IgD-negative memory B cell (primary cell): ENCODE measurements at regions not wholly inside any gene's neighbourhood (a gene's known extent, or its start where the extent isn't known, plus 50 kb on each side); places are given as distances from the start of the nearest gene placed in this dataset.
A peak's percentile ranks its signal among the peaks of the same experiment; 100 is the strongest.

Experiments used
- H3K27ac Mint-ChIP-seq, 3 donors: one replicate each; pipeline ENCODE4 v1.8.0; 2020 to 2022; ENCODE audit warnings: mild to moderate bottlenecking in 3 of 3, mixed read lengths in 3 of 3, moderate library complexity in 1 of 3
- H3K27me3 Mint-ChIP-seq: one replicate; pipeline ENCODE4 v1.8.0; 2021; ENCODE audit warnings: mixed read lengths
- H3K36me3 Mint-ChIP-seq: one replicate; pipeline ENCODE4 v1.8.0; 2020; ENCODE audit warnings: mild to moderate bottlenecking, mixed read lengths
- H3K4me1 Mint-ChIP-seq, 3 donors: one replicate each; pipeline ENCODE4 v1.8.0; 2020 to 2022; ENCODE audit warnings: mixed read lengths in 3 of 3, mild to moderate bottlenecking in 1 of 3
- H3K4me3 Mint-ChIP-seq, 4 donors: one replicate each; pipeline ENCODE4 v1.8.0; 2020 to 2022; ENCODE audit warnings: mild to moderate bottlenecking in 4 of 4, mixed read lengths in 4 of 4, moderate library complexity in 3 of 4
- H3K9me3 Mint-ChIP-seq, 3 donors: one replicate each; pipeline ENCODE4 v1.8.0; 2020 to 2021; ENCODE audit warnings: mixed read lengths in 3 of 3, mild to moderate bottlenecking in 1 of 3

DNA sequence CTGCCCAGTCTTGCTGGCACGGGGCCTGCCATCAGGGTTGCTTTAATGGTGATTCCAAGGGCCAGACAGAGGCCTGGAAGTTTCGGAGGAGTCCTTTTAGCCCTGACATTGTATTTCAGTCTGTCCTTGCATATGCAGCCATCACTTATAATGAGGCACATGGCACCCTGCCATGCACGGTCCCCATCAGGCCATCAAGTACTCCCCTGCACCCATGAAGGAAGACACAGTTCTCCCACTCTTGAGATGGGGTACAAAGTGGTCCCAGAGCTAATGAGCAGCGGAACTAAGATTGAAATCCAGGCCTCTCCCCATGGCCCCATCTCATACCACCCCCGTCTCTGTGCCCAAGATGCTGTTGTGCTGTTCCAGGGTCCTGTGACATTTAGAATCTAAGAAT is 596.6 kb downstream of the PTPRU start:
- H3K36me3 Mint-ChIP-seq, result no peaks in the 10 kb centered on the region
- H3K4me3 Mint-ChIP-seq, result no peak overlapping the region
- H3K27ac Mint-ChIP-seq, result no peak overlapping the region
- H3K27me3 Mint-ChIP-seq, result peaks cover 2% of the 10 kb centered on the region
- H3K4me1 Mint-ChIP-seq, result no peaks in the 10 kb centered on the region
- H3K9me3 Mint-ChIP-seq, result peaks cover 0 to 2% (median 0%) of the 10 kb centered on the region in 3 donors

DNA sequence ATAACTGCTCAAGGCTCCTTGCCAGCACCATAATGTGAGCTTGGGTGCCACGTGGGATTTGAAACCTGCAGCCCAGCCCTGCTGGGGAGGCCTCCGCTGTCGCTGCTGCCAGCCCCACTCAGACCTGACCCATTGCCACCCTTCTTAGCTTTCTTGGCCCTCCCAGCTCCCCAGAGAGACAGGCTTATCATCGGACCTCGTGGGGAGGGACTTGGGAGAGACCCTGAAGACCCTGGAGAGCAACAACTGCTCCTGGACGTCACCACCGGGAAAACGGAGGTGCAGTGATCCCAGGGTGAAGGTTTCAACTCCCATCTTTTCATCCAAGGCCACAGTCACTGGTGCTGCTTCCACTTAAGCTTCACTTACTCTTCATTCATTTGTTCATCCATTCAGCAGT is 596.1 kb downstream of the PTPRU start:
- peaks cover 5% of the 10 kb centered on the region for H3K27me3 Mint-ChIP-seq

DNA sequence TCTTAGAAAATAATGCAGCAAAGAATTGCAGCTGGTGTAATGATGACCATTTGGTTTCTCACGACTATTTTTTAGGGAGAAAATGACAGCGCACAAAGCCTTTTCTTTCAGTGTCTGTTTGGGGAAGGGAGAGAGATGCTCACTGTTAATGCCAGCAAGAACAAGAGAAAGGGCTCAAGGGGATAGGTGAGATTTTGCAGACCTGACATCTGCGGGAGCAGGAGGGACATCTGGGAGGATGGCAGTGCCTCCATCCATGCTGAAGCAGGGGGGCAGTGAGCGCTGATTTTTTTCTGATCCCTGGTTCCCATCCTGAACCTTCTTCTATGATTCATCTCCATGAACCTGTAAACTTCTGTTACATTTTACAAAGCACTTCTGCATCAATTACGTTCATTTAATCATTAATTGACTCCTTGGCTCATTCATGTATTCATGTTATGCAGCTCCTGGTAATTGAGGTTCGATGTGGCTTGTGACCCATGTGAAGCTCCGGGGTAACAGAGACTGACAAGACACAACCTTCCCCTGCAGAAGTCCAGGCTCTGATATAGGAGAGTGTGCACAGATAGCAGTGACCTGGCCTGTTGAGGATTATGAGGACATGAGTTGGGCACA is 595.3 kb downstream of the PTPRU start:
- no peaks in the 10 kb centered on the region for H3K4me1 Mint-ChIP-seq
- H3K27me3 Mint-ChIP-seq, result peaks cover 3% of the 10 kb centered on the region
- H3K9me3 Mint-ChIP-seq, result peaks cover 0 to 2% (median 0%) of the 10 kb centered on the region in 3 donors
- no peak overlapping the region for H3K4me3 Mint-ChIP-seq
- H3K36me3 Mint-ChIP-seq, result no peaks in the 10 kb centered on the region
- peak overlapping the region in 1 of 3 donors; percentile 4 for H3K27ac Mint-ChIP-seq

More for the DNA sequence above, 596.1 kb downstream of the PTPRU start:
- no peak overlapping the region for H3K27ac Mint-ChIP-seq
- no peak overlapping the region for H3K4me3 Mint-ChIP-seq
- no peaks in the 10 kb centered on the region for H3K36me3 Mint-ChIP-seq
- H3K4me1 Mint-ChIP-seq, result no peaks in the 10 kb centered on the region
- H3K9me3 Mint-ChIP-seq, result peaks cover 0 to 2% (median 0%) of the 10 kb centered on the region in 3 donors

DNA sequence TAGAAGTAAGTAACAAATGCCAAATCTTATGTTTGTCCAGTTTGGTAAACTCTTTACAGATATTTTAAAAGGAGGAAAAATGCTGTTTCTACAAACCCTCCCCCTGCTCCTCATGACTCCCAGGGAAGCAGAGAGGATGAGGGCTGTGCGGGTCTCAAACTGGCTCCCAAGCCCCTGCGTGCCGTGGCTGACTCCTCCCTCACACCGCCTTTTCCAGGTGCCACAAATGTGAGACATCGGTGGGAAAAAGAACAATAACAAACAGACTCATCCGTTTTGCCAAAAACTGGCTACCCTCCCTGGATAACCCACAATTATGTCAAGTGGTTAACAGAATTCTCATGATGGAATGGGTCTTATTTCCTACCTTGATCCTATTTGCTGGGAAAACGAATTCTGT is 594.6 kb downstream of the PTPRU start:
- Mint-ChIP-seq H3K4me1 (no peaks in the 10 kb centered on the region), H3K27ac (no peak overlapping the region), H3K4me3 (no peak overlapping the region), H3K36me3 (no peaks in the 10 kb centered on the region), H3K9me3 (peaks cover 0 to 2% (median 0%) of the 10 kb centered on the region in 3 donors), H3K27me3 (peaks cover 3% of the 10 kb centered on the region)

DNA sequence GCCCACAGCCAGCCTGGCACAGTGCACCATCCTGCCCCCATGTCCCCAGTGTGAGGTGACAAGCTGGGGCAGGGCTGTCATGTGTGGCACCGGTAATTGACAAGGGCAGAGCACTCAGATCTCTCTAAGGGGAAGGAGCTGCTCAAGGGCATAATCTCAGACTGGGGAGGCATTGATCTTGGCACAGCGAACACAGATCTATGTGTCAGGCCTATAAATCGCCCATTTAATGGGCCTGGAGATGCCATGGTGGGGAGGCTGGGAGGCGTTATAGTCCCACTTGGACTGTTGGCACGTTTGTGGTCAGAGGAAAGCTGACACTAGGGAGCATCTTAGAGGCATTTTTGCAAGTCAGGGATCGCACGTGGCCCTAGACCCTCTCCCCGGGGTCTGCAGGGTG is 594.1 kb downstream of the PTPRU start:
- Mint-ChIP-seq H3K27ac (no peak overlapping the region), H3K4me3 (no peak overlapping the region), H3K4me1 (no peaks in the 10 kb centered on the region), H3K36me3 (no peaks in the 10 kb centered on the region), H3K9me3 (peaks cover 0 to 2% (median 0%) of the 10 kb centered on the region in 3 donors), H3K27me3 (peaks cover 3% of the 10 kb centered on the region)

DNA sequence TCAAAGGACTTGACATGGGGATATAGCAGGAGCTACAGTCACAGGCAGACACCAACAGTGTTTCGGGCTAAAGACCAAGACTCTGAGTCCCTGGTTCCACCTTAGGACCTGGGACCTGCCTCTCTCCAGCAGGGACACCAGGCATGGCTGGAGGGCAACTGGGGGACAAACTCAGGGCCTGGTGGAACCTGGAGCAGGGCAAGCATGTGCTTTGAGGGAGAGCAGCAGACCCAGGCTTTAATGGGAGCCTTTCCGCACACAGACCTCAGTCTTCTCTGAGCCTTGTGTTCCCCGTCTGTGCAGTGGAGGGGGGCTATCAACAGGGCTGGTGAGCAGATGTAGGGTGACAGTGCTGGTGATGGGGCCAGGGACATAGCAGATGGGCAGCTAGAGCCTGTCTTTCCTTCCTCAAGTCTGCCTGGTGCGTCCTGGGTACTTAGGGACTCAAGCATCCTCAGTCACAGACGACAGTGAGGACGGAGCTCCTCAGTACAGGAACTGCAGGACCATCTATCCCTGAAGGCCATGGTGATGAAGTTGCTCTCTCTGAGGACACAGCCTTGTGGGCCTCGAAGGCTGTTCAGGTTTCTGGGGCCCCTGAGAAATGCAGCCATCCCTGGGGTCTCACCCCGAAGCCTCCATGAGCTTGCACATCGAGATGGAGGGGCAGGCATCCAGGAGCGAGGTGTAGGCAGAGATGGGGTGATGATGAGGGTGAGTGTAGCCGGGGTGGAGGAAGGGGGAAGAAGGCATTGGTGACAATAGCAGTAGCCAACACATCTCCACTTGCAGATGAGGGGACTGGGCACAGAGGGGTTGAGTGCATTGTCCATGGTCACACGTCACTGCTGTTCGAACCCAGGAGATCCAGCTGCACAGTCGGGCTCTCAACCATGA is 593.4 kb downstream of the PTPRU start:
- peaks cover 3% of the 10 kb centered on the region for H3K27me3 Mint-ChIP-seq
- no peak overlapping the region for H3K4me3 Mint-ChIP-seq
- H3K4me1 Mint-ChIP-seq, result no peaks in the 10 kb centered on the region
- no peaks in the 10 kb centered on the region for H3K36me3 Mint-ChIP-seq
- peak overlapping the region in 1 of 3 donors; percentile 10 for H3K27ac Mint-ChIP-seq
- peaks cover 0 to 2% (median 0%) of the 10 kb centered on the region in 3 donors for H3K9me3 Mint-ChIP-seq

DNA sequence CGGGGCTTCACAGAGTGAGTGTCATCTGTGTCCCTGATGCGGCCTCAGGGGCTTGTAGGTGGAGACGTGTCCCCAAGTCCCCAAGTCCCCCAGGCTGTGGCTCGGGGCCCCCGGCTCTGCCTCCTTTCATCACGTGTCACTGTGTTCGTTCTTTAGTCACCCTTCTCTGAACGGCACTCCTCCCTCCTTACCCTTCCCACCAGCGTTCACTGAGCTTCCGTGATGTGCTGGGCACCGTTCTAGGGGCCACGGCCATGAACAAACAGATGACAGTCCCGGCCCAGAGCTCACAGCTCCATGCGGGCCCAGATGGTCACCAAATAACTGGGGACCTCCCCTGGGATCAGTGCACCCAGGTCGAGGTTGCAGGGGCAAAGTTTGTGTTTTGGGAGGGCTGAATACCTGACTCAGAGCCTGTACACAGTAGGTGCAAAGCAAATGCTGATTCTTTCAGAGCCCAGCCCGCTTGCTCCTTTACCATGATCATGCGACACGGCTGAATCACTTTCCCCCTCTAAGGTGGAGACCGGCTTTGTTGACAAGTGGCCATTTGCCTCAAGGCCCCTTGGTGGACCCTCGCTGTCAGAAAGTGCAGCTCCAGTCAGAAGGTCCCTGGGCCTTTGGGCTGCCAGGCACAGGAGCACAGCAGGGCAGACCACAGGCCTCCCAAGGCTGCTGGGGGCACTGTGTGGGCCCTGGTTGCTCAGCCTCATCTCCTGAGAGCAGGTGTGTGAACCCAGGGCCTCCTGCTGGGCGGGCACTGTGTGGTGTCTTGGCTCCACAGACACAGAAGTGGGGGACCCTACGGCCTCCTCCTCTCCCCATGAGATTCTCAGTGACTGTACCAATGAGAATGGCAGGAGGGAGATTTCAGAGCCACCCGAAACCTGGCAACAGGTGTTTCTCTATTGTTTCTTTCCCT is 592.5 kb downstream of the PTPRU start:
- Mint-ChIP-seq H3K4me1 (no peaks in the 10 kb centered on the region), H3K9me3 (peaks cover 0 to 2% (median 0%) of the 10 kb centered on the region in 3 donors), H3K27ac (no peak overlapping the region), H3K27me3 (peaks cover 4% of the 10 kb centered on the region), H3K4me3 (no peak overlapping the region), H3K36me3 (no peaks in the 10 kb centered on the region)

DNA sequence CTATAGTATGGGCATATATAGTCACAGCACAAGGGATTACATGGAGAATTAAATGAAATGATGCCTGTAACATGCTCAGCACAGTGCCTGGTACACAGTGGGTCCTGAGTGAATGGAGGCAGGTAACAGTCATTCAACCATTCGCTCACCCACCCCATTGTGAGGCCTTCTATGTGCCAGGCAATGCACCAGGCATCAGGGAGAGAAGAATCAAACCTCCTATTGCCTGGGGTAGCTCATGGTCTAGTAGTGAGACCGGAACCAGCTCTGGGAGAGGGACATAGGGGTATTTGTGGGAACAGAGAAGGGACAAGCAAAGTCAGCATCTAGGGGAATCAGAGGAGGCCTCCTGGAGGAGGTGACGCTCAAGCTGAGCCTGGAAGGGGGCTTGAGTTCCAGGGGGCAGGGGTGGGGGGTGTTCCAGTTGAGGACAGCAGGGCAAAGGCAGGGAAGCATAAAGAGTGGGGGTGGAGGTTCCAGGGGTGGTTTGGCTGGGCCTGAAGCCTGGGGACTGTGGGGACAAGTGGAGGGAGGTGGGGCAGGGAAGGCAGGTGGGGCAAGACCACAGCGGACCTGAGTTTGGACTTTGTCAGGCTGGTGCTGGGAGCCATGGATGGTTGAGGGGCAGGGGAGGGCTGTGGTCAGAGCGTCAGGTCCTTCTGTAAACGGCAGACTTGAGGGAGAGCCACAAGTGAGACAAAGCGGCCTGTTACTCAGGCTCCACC is 591.6 kb downstream of the PTPRU start:
- Mint-ChIP-seq H3K27ac (no peak overlapping the region), H3K36me3 (no peaks in the 10 kb centered on the region), H3K9me3 (peaks cover 0 to 2% (median 0%) of the 10 kb centered on the region in 3 donors), H3K27me3 (peaks cover 6% of the 10 kb centered on the region), H3K4me1 (no peaks in the 10 kb centered on the region), H3K4me3 (no peak overlapping the region)

DNA sequence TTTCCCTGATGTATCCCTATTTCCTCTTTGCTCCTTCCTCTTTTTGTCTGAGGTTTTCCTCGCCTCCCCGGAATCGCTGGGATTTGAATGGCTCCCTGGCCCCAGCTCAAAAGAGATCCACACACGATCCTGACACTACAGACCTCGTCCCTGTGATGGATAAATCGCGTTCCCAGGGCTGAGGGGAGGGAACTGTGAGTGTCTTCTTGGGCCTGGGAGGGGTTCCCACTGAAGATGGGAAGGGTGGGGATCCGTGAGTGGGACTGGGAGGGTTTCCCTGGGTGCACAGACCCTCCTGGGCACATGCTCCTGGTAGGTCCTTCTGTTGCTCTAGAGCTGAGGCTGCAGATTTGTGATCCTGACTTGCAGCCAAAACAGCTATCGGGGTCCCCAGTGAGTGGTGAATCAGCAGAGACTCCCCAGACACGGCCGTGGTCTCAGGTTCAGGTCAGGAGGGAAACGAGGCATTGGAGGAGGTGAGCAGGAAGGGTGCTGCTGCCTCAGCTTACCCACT is 591.0 kb downstream of the PTPRU start:
- H3K4me1 Mint-ChIP-seq, result no peaks in the 10 kb centered on the region
- H3K4me3 Mint-ChIP-seq, result no peak overlapping the region
- H3K9me3 Mint-ChIP-seq, result peaks cover 0 to 2% (median 0%) of the 10 kb centered on the region in 3 donors
- H3K27ac Mint-ChIP-seq, result peak overlapping the region in 1 of 3 donors; percentile 83
- no peaks in the 10 kb centered on the region for H3K36me3 Mint-ChIP-seq
- H3K27me3 Mint-ChIP-seq, result peaks cover 6% of the 10 kb centered on the region

DNA sequence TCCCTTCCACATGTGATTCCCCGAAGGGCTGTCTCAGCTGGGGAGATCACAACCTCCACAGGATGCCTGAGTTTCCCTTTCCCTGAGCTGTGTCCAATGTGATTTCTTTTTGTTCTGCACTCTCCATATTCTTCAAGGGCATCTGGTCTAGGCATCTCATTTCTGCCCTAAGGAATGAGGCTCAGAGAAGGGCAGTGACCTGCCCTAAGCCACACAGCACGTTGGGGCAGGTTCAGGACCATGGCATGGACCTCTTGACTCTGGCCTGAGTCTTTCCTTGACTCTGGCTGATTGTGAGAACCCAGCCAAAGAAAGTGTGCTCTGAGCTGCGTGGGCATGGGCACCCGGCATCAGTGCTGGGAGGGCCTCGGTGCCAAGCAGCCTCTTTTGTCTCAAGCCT is 590.3 kb downstream of the PTPRU start:
- Mint-ChIP-seq H3K4me1 (no peaks in the 10 kb centered on the region), H3K27ac (no peak overlapping the region), H3K36me3 (no peaks in the 10 kb centered on the region), H3K9me3 (no peaks in the 10 kb centered on the region), H3K4me3 (no peak overlapping the region), H3K27me3 (peaks cover 6% of the 10 kb centered on the region)

DNA sequence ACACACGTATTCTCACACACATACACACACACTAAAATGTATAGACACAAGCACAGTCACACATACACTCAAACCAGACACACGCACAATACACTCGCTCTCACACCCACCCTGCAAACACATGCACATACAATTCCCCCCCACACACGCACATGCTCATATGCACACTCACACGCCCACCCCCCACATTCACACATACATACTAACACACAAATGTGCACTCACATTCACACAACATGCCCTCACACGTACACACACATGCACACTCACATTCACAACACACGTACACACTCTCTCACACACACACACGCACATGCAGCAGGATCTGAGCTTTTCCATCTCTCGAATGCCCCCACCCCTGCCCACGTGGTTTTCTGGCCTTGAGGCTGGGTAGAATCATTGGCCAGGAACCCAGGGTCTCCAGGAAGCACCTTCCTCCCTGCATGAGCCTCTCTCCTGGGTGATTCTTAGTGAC is 589.7 kb downstream of the PTPRU start:
- Mint-ChIP-seq H3K4me3 (no peak overlapping the region), H3K27ac (no peak overlapping the region), H3K36me3 (no peaks in the 10 kb centered on the region), H3K4me1 (no peaks in the 10 kb centered on the region), H3K27me3 (peaks cover 6% of the 10 kb centered on the region), H3K9me3 (no peaks in the 10 kb centered on the region)

DNA sequence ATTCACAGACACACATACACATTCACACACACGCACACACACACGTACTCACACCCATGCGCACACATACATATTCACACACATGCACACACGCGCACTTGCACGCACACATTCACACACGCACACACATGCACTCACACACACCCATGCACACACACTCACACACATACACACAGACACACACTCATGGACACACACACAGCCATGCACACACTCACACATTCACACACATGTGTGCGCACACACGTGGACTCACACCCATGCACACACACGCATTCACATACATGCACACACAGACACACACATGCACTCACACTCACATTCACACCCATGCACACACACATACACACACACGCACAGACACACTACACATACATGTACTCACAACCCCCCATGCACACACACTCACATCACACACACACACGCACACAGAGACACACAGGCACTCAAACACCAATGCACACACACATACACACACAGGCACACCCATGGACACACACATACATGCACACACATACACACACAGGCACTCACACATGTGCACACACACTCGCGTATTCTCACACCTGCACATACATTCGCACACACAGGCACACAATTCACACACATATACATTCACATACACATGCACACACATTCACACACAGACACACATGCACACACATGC is 589.1 kb downstream of the PTPRU start:
- Mint-ChIP-seq H3K4me3 (no peak overlapping the region), H3K9me3 (no peaks in the 10 kb centered on the region), H3K27ac (no peak overlapping the region), H3K36me3 (no peaks in the 10 kb centered on the region), H3K4me1 (no peaks in the 10 kb centered on the region), H3K27me3 (peaks cover 6% of the 10 kb centered on the region)

DNA sequence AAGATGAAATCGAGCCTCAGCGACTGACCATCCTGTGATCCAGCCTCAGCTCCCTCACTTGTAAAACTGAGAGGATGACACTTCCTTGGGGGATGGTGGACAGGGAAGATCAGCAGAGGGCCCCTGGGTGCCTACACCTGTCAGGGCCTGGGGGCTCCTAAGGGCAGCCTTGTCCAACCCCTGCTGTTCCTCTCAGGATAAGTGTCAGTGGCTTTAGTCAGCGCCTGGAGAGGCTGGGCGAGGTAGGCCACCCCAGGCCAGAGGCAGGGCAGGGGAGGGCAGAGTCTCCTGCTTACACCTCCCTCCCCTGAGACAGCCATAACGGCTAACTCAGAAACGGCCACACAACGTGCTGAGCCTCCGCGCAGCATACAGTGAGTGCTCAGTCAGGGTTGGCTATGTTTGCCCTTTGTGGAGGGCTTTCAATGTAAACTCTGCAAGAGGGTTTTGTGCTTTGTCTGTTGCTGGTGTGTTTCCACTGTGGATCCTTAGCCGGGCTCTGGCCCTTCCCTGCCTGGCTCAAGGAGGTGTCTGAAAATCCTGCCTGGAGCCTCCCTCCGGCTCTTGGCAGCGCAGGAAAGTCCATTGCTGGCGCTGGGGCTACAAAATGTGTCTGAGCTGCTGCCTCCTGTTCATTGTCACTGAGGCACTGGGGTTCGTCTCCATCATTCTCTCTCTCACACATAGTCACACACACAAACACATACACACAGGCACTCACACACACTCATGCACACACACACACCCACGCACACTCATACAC is 588.4 kb downstream of the PTPRU start:
- Mint-ChIP-seq H3K27me3 (peaks cover 6% of the 10 kb centered on the region), H3K36me3 (no peaks in the 10 kb centered on the region)

More for the DNA sequence above, 588.4 kb downstream of the PTPRU start:
- peaks cover 0 to under 1% (median 0%) of the 10 kb centered on the region in 3 donors for H3K9me3 Mint-ChIP-seq
- no peak overlapping the region for H3K27ac Mint-ChIP-seq
- H3K4me3 Mint-ChIP-seq, result no peak overlapping the region
- H3K4me1 Mint-ChIP-seq, result no peaks in the 10 kb centered on the region
